ENCODE measurements at regions not wholly inside any gene's neighbourhood (a gene's known extent, or its start where the extent isn't known, plus 50 kb on each side); places are given as distances from the start of the nearest gene placed in this dataset.
"Not testable (repeated sequence)": the region's sequence is repeated elsewhere in the genome, so short reads cannot be mapped to it uniquely, and the experiment has no call there.

DNA sequence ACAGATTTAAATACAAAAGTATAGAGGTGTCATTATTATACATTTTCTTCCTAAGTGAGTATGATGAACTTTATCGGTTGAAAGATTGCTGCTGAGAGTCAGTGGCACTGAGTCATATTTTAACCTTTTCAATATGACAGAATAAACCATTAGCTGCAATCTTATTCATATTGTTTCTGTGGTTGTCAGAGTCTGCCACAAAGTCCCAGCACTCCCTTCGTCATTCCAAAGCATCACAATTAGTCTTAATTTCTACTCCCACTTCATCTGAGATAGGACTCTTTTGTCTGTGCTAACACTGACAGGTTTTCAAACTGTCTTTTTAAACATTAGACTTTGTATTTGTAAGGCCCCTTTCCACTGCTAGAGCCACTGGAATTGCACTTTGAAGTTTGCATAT, 656.9 kb downstream of the MTRR start:
- Histone ChIP-seq H3K36me3 (replicated peaks; ENCODE audit: control insufficient read depth, insufficient read depth, low read length) (no peaks in the 10 kb centered on the region), H3K27me3 (ENCODE audit: control insufficient read depth, insufficient read depth, low read length) (no peaks in the 10 kb centered on the region), H3K4me3 (ENCODE audit: insufficient read depth, low read depth, low read length) (no peak overlapping the region)
- DNase-seq = no peak

DNA sequence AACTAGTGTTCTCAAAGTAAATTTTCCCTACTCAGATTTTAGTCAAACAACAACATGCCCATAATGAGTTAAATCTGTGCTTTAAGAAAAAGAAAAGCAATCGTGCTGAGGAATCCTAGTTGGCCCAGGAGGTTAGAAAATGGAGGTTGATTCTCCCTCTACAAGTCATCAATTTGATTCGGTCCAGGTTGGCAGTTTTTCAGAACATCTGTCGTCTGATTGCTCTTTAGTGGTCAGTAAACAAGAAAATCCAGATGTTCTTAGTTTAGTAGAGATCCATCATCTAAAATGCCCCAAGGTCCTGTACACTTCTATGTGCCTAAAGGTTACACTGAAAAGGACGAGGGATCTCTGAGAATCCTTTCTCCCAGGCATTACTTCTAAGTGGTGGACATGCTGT, 659.2 kb downstream of the MTRR start:
- Histone ChIP-seq H3K36me3 (replicated peaks; ENCODE audit: control insufficient read depth, insufficient read depth, low read length) (no peaks in the 10 kb centered on the region), H3K4me3 (ENCODE audit: insufficient read depth, low read depth, low read length) (no peak overlapping the region), H3K27me3 (ENCODE audit: control insufficient read depth, insufficient read depth, low read length) (no peaks in the 10 kb centered on the region)
- no peak for DNase-seq

DNA sequence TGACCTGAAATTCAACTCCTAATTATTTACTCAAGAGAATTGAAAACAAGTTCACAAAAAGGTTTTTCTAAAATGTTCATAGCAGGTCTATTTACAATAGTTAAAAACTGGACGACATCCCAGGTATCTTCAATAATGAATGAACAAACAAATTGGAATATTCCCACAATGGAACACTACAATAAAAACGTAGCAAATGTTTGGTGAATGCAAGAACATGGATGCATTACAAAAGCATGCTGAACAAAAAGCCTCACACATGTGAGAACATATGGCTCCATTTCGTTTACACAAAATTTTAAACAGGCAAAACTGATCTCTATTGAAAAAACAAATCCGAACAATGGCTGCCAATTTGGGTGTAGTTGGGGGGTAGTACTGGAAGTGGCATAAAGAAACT, 669.9 kb downstream of the MTRR start:
- no peaks in the 10 kb centered on the region for H3K36me3 ChIP-seq (replicated peaks; ENCODE audit: control insufficient read depth, insufficient read depth, low read length)
- no peak for DNase-seq
- no peak overlapping the region for H3K4me3 ChIP-seq (ENCODE audit: insufficient read depth, low read depth, low read length)
- H3K27me3 ChIP-seq (ENCODE audit: control insufficient read depth, insufficient read depth, low read length) = no peaks in the 10 kb centered on the region

DNA sequence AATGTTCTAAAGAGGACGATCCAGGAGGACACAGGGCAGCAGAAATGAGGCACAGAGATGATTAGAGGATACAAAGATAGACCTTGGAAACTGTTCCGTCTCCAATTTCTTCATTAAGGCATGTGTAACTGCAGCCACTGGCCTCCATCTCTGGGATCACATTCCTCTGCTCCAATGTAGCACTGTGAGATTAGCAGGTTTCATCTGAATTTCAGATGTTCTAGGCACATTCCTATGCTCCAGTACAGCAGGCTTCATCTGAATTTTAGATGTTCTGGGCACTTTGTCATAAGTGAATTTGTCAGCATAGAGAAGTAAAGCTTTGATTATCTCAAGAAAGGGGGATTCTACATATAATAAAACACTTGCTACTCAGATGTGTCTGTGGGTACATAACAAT, 671.4 kb downstream of the MTRR start:
- Histone ChIP-seq H3K36me3 (replicated peaks; ENCODE audit: control insufficient read depth, insufficient read depth, low read length) (no peaks in the 10 kb centered on the region), H3K4me3 (ENCODE audit: insufficient read depth, low read depth, low read length) (no peak overlapping the region), H3K27me3 (ENCODE audit: control insufficient read depth, insufficient read depth, low read length) (no peaks in the 10 kb centered on the region)
- DNase-seq = no peak

GRCh38 chr5:8550921-8551320, 682.0 kb downstream of the MTRR start:
- Histone ChIP-seq H3K4me3 (ENCODE audit: insufficient read depth, low read depth, low read length) (no peak overlapping the region), H3K27me3 (ENCODE audit: control insufficient read depth, insufficient read depth, low read length) (no peaks in the 10 kb centered on the region), H3K36me3 (replicated peaks; ENCODE audit: control insufficient read depth, insufficient read depth, low read length) (no peaks in the 10 kb centered on the region)
- no peak for DNase-seq

DNA sequence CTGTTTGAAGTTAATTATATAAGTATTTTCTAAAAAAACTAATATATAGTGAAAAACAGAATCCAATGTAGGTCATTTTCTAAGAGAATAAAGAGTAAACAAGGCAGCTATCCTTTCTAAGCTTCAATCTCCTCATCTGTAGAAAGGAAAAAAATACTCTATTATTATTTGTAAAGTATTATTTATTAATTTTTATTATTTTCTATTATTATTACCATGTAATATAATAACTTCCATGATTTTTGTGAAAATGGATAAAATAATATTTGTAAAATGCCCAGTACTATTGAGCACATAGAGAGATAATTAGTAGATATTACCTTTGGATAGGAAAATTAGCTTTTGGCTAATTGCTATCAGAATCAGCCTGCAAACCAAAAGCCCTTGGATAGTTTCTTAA, 684.4 kb downstream of the MTRR start:
- no peak overlapping the region for H3K4me3 ChIP-seq (ENCODE audit: insufficient read depth, low read depth, low read length)
- no peaks in the 10 kb centered on the region for H3K36me3 ChIP-seq (replicated peaks; ENCODE audit: control insufficient read depth, insufficient read depth, low read length)
- no peak for DNase-seq
- no peaks in the 10 kb centered on the region for H3K27me3 ChIP-seq (ENCODE audit: control insufficient read depth, insufficient read depth, low read length)

GRCh38 chr5:8557728-8558127, 688.8 kb downstream of the MTRR start:
- H3K4me3 ChIP-seq (ENCODE audit: insufficient read depth, low read depth, low read length) = no peak overlapping the region
- no peak for DNase-seq
- no peaks in the 10 kb centered on the region for H3K27me3 ChIP-seq (ENCODE audit: control insufficient read depth, insufficient read depth, low read length)
- H3K36me3 ChIP-seq (replicated peaks; ENCODE audit: control insufficient read depth, insufficient read depth, low read length) = no peaks in the 10 kb centered on the region

GRCh38 chr5:8560776-8561175, 691.8 kb downstream of the MTRR start:
- no peaks in the 10 kb centered on the region for H3K27me3 ChIP-seq (ENCODE audit: control insufficient read depth, insufficient read depth, low read length)
- H3K36me3 ChIP-seq (replicated peaks; ENCODE audit: control insufficient read depth, insufficient read depth, low read length) = no peaks in the 10 kb centered on the region
- DNase-seq = no peak
- H3K4me3 ChIP-seq (ENCODE audit: insufficient read depth, low read depth, low read length) = no peak overlapping the region

GRCh38 chr5:8561224-8561840, 692.4 kb downstream of the MTRR start:
- H3K27me3 ChIP-seq (ENCODE audit: control insufficient read depth, insufficient read depth, low read length) = no peaks in the 10 kb centered on the region
- H3K36me3 ChIP-seq (replicated peaks; ENCODE audit: control insufficient read depth, insufficient read depth, low read length) = no peaks in the 10 kb centered on the region
- H3K4me3 ChIP-seq (ENCODE audit: insufficient read depth, low read depth, low read length) = no peak overlapping the region
- no peak for DNase-seq

- no peaks in the 10 kb centered on the region for H3K27me3 ChIP-seq (ENCODE audit: control insufficient read depth, insufficient read depth, low read length)
- no peak overlapping the region for H3K4me3 ChIP-seq (ENCODE audit: insufficient read depth, low read depth, low read length)
- no peak for DNase-seq
- H3K36me3 ChIP-seq (replicated peaks; ENCODE audit: control insufficient read depth, insufficient read depth, low read length) = no peaks in the 10 kb centered on the region
These were observed 692.9 kb downstream of the MTRR start for GRCh38 chr5:8561854-8562253.

GRCh38 chr5:8563540-8563939, 694.6 kb downstream of the MTRR start:
- not testable (repeated sequence) for H3K27me3 ChIP-seq (ENCODE audit: control insufficient read depth, insufficient read depth, low read length); DNase-seq; H3K4me3 ChIP-seq (ENCODE audit: insufficient read depth, low read depth, low read length); H3K36me3 ChIP-seq (replicated peaks; ENCODE audit: control insufficient read depth, insufficient read depth, low read length)

GRCh38 chr5:8568858-8569257, 699.9 kb downstream of the MTRR start:
- no peaks in the 10 kb centered on the region for H3K27me3 ChIP-seq (ENCODE audit: control insufficient read depth, insufficient read depth, low read length)
- DNase-seq = no peak

DNA sequence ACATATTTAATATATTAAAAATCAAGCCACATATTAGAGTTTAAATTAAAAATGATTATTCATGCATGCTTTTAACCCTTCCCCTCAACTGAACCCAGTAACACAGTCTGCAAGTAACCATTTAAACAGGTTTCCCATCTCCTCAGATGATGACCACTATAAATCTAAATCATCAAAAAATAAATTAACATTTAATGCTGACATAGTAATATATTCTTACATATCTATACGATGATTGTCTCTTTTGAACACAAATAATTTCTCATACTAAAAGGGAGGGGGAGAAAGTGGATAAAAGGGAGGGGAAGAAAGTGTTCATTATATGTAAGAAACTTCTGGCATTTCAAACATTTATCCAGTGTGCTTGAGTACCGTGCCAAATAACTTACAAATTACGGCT, 701.6 kb downstream of the MTRR start:
- no peak for DNase-seq
- H3K27me3 ChIP-seq (ENCODE audit: control insufficient read depth, insufficient read depth, low read length) = no peaks in the 10 kb centered on the region
- no peak overlapping the region for H3K4me3 ChIP-seq (ENCODE audit: insufficient read depth, low read depth, low read length)
- H3K36me3 ChIP-seq (replicated peaks; ENCODE audit: control insufficient read depth, insufficient read depth, low read length) = no peaks in the 10 kb centered on the region

More at GRCh38 chr5:8568858-8569257, 699.9 kb downstream of the MTRR start:
- H3K36me3 ChIP-seq (replicated peaks; ENCODE audit: control insufficient read depth, insufficient read depth, low read length) = no peaks in the 10 kb centered on the region
- H3K4me3 ChIP-seq (ENCODE audit: insufficient read depth, low read depth, low read length) = no peak overlapping the region

DNA sequence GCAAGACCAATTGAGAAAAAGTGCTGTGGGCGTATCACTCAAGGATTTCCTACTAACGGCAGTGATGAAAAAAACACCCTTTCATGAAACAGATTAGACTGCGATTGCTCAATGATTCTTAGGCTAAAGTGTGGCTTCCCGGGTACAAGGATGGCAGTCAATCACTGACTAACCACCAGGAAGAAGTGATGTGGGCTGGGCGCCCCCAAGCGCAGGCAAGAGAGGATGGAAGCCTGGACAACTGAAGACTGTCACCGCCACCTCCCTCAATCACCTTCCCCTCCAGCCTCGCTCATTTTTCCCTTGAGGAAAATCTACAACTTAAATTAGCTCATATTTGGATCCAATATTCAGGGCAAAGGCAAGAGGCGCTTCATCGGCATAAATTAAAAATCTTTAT, 707.2 kb downstream of the MTRR start:
- Histone ChIP-seq H3K36me3 (replicated peaks; ENCODE audit: control insufficient read depth, insufficient read depth, low read length) (no peaks in the 10 kb centered on the region), H3K27me3 (ENCODE audit: control insufficient read depth, insufficient read depth, low read length) (no peaks in the 10 kb centered on the region), H3K4me3 (ENCODE audit: insufficient read depth, low read depth, low read length) (no peak overlapping the region)
- DNase-seq = no peak

GRCh38 chr5:8577792-8578191, 708.8 kb downstream of the MTRR start:
- no peaks in the 10 kb centered on the region for H3K27me3 ChIP-seq (ENCODE audit: control insufficient read depth, insufficient read depth, low read length)
- H3K36me3 ChIP-seq (replicated peaks; ENCODE audit: control insufficient read depth, insufficient read depth, low read length) = no peaks in the 10 kb centered on the region
- DNase-seq = no peak
- no peak overlapping the region for H3K4me3 ChIP-seq (ENCODE audit: insufficient read depth, low read depth, low read length)

- no peaks in the 10 kb centered on the region for H3K36me3 ChIP-seq (replicated peaks; ENCODE audit: control insufficient read depth, insufficient read depth, low read length)
- H3K27me3 ChIP-seq (ENCODE audit: control insufficient read depth, insufficient read depth, low read length) = no peaks in the 10 kb centered on the region
- no peak overlapping the region for H3K4me3 ChIP-seq (ENCODE audit: insufficient read depth, low read depth, low read length)
- no peak for DNase-seq
These were observed 711.4 kb downstream of the MTRR start for GRCh38 chr5:8580298-8580697.

All from H7 (cell line).